HT-29 (cell line): ENCODE measurements at regions not wholly inside any gene's neighbourhood (a gene's known extent, or its start where the extent isn't known, plus 50 kb on each side); places are given as distances from the start of the nearest gene placed in this dataset.
A peak's percentile ranks its signal among the peaks of the same experiment; 100 is the strongest.

Experiments
- DNase-seq: peaks from one replicate; pipeline ENCODE4 v3.0.0-alpha.2; 2015; ENCODE audit warnings: low spot score

DNA sequence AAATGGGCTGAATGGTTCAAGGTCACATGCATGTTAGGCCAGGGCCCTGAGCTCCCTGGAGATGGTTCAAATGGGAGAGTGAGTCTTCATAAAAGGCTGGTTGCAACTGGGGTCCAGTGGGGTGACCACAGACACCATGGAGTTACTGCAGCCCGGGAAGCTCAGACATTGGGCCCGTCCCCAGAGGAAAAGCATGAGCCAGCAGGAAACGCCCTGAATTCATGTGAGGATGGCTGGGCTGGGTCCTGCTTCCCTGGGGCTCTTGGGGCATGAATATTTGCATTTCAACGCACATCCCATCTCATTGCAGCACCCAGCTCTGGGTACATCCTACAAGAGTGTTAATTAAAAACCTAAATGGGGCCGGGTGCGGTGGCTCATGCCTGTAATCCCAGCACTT lies 549.0 kb downstream of the TCERG1L start:
- no peak for DNase-seq

- DNase-seq, result no peak
These were observed 548.5 kb downstream of the TCERG1L start for GRCh38 chr10:130763071-130763470.

GRCh38 chr10:130763491-130763890 lies 548.0 kb downstream of the TCERG1L start:
- no peak for DNase-seq

DNA sequence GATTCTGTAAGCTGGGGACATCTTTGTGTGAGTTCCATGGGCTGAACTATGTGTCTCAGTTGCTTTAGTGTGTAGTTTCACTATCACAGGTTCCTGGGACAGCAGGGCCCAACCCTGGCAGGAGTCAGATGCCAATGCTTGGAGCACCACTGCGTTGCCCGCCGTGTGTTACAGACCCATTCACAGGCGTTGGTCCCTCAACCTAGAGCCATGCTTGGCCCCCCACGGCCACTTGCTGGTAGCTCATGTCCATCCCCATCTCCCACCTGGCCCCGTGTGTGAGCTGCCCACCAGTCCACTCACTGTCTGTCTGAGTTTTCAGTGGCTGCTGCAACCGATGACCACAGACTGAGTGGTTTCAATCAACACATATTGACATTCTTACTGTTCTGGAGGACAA lies 546.9 kb downstream of the TCERG1L start:
- DNase-seq, result no peak

- no peak for DNase-seq
These were observed 545.5 kb downstream of the TCERG1L start for GRCh38 chr10:130766071-130766470.

DNA sequence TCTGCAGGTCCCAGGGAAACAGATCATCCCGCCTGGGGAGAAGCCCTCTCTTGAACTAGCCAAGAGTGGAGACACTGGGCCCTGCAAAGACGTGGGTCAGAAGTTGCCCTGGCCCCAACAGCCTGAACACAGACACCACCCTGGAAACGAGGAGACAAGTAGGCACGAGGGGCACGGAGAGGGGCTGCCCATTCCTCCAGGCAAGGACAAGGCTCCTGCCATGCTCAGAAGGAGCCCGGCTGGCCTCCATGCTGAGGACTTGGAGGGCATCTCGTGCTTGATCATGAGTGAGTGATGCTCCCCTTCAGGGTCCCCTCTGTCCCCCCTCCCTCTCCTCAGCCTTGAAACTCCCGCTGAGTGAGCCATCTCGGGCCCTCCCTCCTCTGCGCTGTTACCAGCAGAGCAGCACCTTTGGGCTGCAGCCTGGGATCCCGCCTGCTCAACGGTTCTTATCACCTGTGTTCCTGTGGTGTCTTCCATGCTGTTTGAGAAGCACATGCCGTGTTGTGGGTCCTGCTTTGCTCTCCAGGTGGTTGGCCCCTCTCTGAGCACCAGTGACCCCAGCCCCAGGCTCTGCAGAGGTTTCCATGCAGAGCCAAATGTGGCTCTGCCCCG lies 544.3 kb downstream of the TCERG1L start:
- no peak for DNase-seq

GRCh38 chr10:130769146-130770017 lies 542.1 kb downstream of the TCERG1L start:
- DNase-seq, result no peak

- no peak for DNase-seq
These were observed 541.4 kb downstream of the TCERG1L start for GRCh38 chr10:130770018-130770630.

DNA sequence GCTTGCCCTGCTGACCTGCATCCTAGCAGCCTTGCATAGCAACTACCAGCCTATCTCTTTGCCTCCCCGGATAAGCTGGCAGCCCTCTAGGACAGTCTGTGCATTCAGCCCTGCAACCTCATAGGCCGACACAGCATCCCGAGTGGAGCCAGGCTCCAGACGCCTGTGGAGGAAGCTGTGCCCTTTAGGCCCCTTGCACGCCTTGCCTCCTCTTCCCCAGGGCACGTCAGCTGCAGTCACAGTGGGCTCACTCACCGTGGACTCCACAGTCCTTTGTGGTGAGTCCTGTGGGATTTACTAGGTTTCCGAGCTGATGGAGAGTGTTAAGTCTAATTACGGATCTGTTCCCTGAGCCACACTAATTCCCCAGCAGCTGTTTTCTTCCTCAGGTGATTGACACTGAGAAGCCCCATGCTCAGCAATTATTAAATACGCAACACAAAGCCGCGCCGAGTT lies 540.0 kb downstream of the TCERG1L start:
- no peak for DNase-seq

DNA sequence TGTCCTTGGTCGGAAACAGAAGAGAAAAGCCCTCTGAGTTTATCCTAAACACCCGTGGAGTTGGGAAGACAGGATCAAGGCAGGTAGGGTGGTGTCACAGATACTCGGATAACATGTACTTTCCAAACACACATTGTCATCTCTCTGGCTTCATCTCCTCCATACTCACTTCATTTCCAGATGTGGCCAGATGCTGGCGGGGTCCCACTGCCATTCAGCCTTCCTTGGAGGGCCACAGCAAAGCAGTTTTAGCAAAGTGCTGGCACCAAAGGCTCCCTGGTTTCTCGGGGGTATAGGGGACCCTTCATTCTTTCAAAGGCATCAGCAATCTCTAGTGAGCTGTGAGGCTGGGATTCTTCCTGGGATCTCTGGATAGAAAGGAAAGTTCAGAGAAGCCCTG lies 539.5 kb downstream of the TCERG1L start:
- DNase-seq, result no peak

GRCh38 chr10:130772676-130773075 lies 538.8 kb downstream of the TCERG1L start:
- DNase-seq, result no peak

DNA sequence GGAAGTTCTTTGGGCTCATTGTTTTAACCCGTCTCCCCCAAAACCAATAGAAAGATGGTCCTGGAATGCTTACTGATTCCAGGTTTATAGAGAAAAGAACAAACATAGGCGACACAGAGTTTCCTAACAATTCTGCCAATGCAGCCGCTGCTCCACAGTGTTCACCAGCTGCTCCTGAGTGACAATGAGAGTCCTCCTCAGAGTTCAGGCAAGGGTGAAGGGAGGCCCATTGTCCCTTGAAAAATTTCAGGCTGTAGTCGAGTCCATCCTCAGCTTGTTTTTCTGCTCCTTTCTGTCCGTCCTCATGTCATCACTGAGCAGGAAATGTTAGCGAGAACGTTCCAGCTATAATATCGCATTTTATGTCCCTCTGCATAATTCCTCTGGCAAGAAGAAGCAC lies 537.6 kb downstream of the TCERG1L start:
- DNase-seq, result no peak

GRCh38 chr10:130774871-130775270 lies 536.6 kb downstream of the TCERG1L start:
- no peak for DNase-seq

GRCh38 chr10:130775311-130775710 lies 536.2 kb downstream of the TCERG1L start:
- DNase-seq, result no peak

- DNase-seq, result no peak
These were observed 534.8 kb downstream of the TCERG1L start for GRCh38 chr10:130776724-130777123.

GRCh38 chr10:130777507-130778165 lies 533.9 kb downstream of the TCERG1L start:
- no peak for DNase-seq

GRCh38 chr10:130778166-130778545 lies 533.4 kb downstream of the TCERG1L start:
- no peak for DNase-seq

GRCh38 chr10:130780763-130781162 lies 530.8 kb downstream of the TCERG1L start:
- no peak for DNase-seq

GRCh38 chr10:130781206-130781605 lies 530.3 kb downstream of the TCERG1L start:
- DNase-seq, result no peak

DNA sequence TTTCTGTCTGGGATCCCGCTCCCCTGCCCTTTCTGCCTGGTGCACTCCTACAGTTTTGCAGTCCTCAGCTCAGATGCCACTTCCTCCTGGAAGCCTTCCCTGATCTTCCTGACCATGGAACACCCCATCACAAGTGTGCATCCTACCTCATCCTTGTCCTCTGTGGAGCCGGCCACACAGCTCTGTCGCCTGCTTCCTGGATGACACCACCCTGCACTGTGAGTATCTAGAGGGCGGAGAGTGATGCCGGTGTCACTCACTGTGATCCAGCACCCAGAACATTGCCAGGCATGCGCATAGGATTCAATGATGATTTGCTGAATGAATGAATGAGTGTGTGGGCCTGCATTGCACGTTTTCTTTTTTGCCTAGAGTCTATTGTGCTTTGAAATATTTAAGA lies 529.9 kb downstream of the TCERG1L start:
- DNase-seq, result no peak

DNA sequence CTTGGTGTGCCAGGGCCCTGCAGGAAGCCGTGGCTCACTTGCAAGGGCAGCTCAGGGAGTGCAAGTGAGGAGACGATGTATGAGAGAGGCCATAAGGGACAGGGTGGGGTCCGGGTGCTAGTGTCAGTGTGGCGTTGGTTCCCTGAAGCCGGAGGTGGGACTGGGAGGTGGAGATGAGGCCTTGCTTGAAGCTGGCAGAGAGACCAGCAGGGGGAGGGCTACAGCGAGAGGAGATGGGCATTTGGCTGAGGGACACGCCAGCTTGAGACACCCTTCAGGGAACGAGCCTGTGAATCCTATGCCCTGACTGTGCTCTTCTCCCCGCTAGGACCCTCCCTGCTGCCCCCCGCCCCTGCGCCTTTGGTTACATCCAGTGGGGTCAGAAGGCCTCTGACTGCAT lies 529.1 kb downstream of the TCERG1L start:
- peak; percentile 24 for DNase-seq

- DNase-seq, result no peak
These were observed 527.2 kb downstream of the TCERG1L start for GRCh38 chr10:130784326-130784725.
